Keratinocyte (primary cell): ENCODE measurements at regions not wholly inside any gene's neighbourhood (a gene's known extent, or its start where the extent isn't known, plus 50 kb on each side); places are given as distances from the start of the nearest gene placed in this dataset.

Source experiments
- EZH2 ChIP-seq: IDR thresholded peaks from one replicate; pipeline ENCODE4 v1.6.1; 2012; ENCODE audit warnings: inconsistent platforms, mild to moderate bottlenecking, low read length, moderate library complexity
- TF ChIP-seq, protein P1 (sequence below), 3 experiments: IDR thresholded peaks in 1 of 3; conservative IDR thresholded peaks in 1 of 3; optimal IDR thresholded peaks in 1 of 3; 2 replicates in 2 of 3; 3 replicates in 1 of 3; pipeline versions ENCODE3 to v1.5.1; 2011; ENCODE audit warnings: low read length in 3 of 3, mild to moderate bottlenecking in 3 of 3, moderate library complexity in 2 of 3, control low read depth in 1 of 3, inconsistent platforms in 1 of 3; ENCODE audit not compliant: insufficient read depth in 2 of 3; ENCODE audit errors: extremely low read depth in 1 of 3

DNA sequence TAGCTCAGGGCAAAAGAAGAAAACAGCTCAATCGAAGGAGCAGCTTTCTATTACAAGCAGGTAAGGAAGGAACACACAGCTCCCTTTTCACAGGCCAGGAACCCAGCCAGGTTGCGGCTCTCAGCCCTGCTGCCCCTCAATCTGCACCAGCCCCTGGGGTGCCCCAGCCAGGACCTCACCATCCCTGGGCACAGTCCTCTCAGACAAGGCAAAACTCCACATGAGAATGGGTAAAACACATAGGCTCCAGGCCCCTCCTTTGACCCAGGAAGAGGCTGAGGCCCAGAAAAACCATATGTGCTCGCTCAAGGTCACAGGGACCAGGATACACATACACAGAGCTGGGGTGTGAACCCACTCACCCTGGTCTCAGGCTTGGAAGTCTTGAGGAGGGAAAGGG is 178.7 kb upstream of the TLE3 start:
- TF ChIP-seq, protein P1, sequence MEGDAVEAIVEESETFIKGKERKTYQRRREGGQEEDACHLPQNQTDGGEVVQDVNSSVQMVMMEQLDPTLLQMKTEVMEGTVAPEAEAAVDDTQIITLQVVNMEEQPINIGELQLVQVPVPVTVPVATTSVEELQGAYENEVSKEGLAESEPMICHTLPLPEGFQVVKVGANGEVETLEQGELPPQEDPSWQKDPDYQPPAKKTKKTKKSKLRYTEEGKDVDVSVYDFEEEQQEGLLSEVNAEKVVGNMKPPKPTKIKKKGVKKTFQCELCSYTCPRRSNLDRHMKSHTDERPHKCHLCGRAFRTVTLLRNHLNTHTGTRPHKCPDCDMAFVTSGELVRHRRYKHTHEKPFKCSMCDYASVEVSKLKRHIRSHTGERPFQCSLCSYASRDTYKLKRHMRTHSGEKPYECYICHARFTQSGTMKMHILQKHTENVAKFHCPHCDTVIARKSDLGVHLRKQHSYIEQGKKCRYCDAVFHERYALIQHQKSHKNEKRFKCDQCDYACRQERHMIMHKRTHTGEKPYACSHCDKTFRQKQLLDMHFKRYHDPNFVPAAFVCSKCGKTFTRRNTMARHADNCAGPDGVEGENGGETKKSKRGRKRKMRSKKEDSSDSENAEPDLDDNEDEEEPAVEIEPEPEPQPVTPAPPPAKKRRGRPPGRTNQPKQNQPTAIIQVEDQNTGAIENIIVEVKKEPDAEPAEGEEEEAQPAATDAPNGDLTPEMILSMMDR (optimal IDR thresholded peaks at IDR 0.05 in 1 of 3, IDR thresholded peaks at IDR 0.05 in 1 of 3, conservative IDR thresholded peaks at IDR 0.05 in 1 of 3; ENCODE audit: extremely low read depth in 1 of 3, insufficient read depth in 2 of 3, low read length in 3 of 3): no peak
- no peak for TF ChIP-seq EZH2
